Neural cell (in vitro differentiated cells): ENCODE measurements at regions not wholly inside any gene's neighbourhood (a gene's known extent, or its start where the extent isn't known, plus 50 kb on each side); places are given as distances from the start of the nearest gene placed in this dataset.

Experiments used
- CTCF ChIP-seq: fragments of 450-650 bp; IDR thresholded peaks from 2 replicates; pipeline ENCODE4 v1.5.1; 2014; ENCODE audit warnings: antibody characterized with exemption, mild to moderate bottlenecking, moderate library complexity; ENCODE audit not compliant: poor library complexity, severe bottlenecking
- REST ChIP-seq: IDR thresholded peaks from 2 replicates; pipeline ENCODE4 v1.6.1; 2012; ENCODE audit warnings: borderline replicate concordance

- TF ChIP-seq CTCF = no peak
- no peak for TF ChIP-seq REST
Measured at GRCh38 chr5:153865016-153865415, 173.7 kb downstream of the FAM114A2 start.
